T-helper 2 cell treated with Interferon-gamma antibody and Interleukin-4, amounts not matched to agents 5 μg/mL and 100 μg/mL, for 36 hours (primary cell): ENCODE measurements at regions not wholly inside any gene's neighbourhood (a gene's known extent, or its start where the extent isn't known, plus 50 kb on each side); places are given as distances from the start of the nearest gene placed in this dataset.
A peak's percentile ranks its signal among the peaks of the same experiment; 100 is the strongest.

Experiments
- DNase-seq: peaks from one replicate; pipeline ENCODE4 v3.0.0; 2021; ENCODE audit warnings: low spot score
- H3K27ac Mint-ChIP-seq: one replicate; pipeline ENCODE4 v1.8.0; 2021; ENCODE audit warnings: mild to moderate bottlenecking, mixed read lengths
- H3K27me3 Mint-ChIP-seq: one replicate; pipeline ENCODE4 v1.8.0; 2021; ENCODE audit warnings: low read depth, mixed read lengths
- H3K36me3 Mint-ChIP-seq: one replicate; pipeline ENCODE4 v1.8.0; 2021; ENCODE audit warnings: low read depth, mixed read lengths
- H3K4me1 Mint-ChIP-seq: one replicate; pipeline ENCODE4 v1.8.0; 2021; ENCODE audit warnings: low read depth, mixed read lengths
- H3K4me3 Mint-ChIP-seq: one replicate; pipeline ENCODE4 v1.8.0; 2022; ENCODE audit warnings: mild to moderate bottlenecking, moderate library complexity, mixed read lengths
- H3K9me3 Mint-ChIP-seq: one replicate; pipeline ENCODE4 v1.8.0; 2021; ENCODE audit warnings: mixed read lengths

GRCh38 chr16:87552072-87552718 is 50.1 kb upstream of the JPH3 start:
- no peak overlapping the region for H3K27ac Mint-ChIP-seq

DNA sequence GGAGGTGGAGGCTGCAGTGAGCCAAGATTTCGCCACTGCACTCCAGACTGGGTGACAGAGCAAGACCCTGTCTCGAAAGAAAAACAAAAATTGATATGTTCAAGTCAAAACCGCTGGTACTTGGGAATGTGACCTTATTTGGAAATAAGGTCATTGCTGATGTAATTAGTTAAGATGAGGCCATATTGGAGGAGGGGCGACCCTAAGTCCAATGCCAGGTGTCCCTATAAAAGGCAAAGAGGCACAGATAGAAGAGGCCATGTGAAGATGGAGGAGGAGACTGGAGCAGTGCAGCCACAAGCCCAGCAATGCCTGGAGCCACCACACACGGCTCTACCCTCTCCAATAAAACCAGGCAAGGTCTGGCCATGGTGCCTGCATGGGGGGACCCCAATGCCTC is 50.8 kb upstream of the JPH3 start:
- Mint-ChIP-seq H3K9me3 (no peaks in the 10 kb centered on the region), H3K4me3 (no peak overlapping the region)

More at GRCh38 chr16:87552072-87552718, 50.1 kb upstream of the JPH3 start:
- Mint-ChIP-seq H3K36me3 (no peaks in the 10 kb centered on the region), H3K4me1 (no peaks in the 10 kb centered on the region), H3K9me3 (no peaks in the 10 kb centered on the region), H3K4me3 (no peak overlapping the region), H3K27me3 (peaks cover 3% of the 10 kb centered on the region)
- no peak for DNase-seq

DNA sequence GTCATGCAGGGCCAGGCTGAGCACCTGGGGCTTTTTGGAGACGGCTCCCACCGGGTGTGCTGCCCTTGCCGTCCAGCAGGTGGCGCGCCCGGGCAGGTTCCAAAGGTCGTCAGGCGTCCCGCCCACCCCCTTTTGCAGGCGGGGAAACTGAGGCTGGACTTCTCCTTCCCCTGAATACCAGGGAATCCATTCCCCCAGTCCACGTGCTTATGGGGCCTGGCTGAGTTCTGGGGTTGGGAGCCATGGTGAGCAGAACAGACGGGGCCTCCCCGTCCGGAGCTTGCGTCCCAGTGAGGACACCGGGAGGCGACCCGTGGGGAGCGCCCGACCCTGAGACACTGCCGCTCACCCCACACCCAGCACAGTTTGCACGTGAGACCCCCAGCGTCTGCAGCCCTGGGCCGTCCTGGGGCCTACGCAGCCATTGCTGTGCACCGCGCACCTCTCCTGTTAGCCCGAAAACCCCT is 51.8 kb upstream of the JPH3 start:
- Mint-ChIP-seq H3K27me3 (peaks cover 3% of the 10 kb centered on the region), H3K9me3 (peaks cover 5% of the 10 kb centered on the region), H3K36me3 (no peaks in the 10 kb centered on the region), H3K27ac (no peak overlapping the region), H3K4me1 (no peaks in the 10 kb centered on the region), H3K4me3 (no peak overlapping the region)
- DNase-seq: peak; percentile 39

More for the DNA sequence above, 50.8 kb upstream of the JPH3 start:
- Mint-ChIP-seq H3K27ac (no peak overlapping the region), H3K27me3 (peaks cover 3% of the 10 kb centered on the region), H3K36me3 (no peaks in the 10 kb centered on the region), H3K4me1 (no peaks in the 10 kb centered on the region)
- DNase-seq: no peak

- DNase-seq: no peak
- Mint-ChIP-seq H3K9me3 (peaks cover 5% of the 10 kb centered on the region), H3K4me3 (no peak overlapping the region), H3K4me1 (no peaks in the 10 kb centered on the region), H3K36me3 (no peaks in the 10 kb centered on the region), H3K27me3 (peaks cover 3% of the 10 kb centered on the region), H3K27ac (no peak overlapping the region)
Measured at GRCh38 chr16:87549627-87550494, 52.4 kb upstream of the JPH3 start.

GRCh38 chr16:87548046-87548445 is 54.3 kb upstream of the JPH3 start:
- Mint-ChIP-seq H3K27ac (no peak overlapping the region), H3K9me3 (peaks cover 5% of the 10 kb centered on the region), H3K4me3 (no peak overlapping the region), H3K4me1 (peaks cover 5% of the 10 kb centered on the region), H3K36me3 (no peaks in the 10 kb centered on the region), H3K27me3 (peaks cover 3% of the 10 kb centered on the region)
- no peak for DNase-seq

DNA sequence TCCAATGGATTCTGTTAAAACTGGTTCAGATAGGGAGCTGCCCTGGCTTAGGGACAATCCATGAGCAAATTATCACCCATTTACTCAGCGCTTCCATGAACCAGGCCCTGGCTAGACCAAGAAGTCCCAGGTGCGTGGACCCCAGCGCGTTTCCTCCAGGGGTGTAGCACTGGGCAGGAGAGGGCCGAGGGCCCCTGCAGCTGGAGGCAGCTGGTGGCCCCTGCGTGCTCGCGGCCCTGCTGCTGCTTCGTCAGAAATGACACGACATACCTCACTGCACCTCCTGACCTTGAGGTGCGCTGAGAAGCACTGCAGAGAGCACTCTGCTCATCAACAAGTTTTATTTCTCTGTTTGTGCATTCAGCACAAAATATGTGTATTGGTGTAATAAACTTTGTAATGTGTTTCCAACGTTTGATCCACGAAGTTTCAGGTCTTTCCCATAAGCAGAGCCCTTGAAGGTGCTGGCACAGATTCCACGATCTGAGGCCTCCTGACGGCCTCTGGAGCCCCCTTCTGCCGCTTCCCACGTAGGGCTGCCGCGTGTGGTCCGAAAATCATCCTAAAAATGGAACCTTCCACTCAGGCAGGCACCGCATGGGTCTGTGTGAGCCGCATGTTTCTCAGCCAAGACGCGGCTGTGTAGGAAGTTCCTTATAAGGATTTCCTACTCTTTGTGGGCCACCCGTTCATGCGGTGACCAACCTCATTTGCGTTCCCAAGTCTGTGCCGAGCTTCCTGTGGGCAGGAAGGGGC is 50.8 kb upstream of the ZCCHC14 start:
- Mint-ChIP-seq H3K27ac (no peak overlapping the region), H3K27me3 (peaks cover 17% of the 10 kb centered on the region), H3K9me3 (peaks cover 5% of the 10 kb centered on the region), H3K4me3 (no peak overlapping the region), H3K4me1 (peaks cover 5% of the 10 kb centered on the region), H3K36me3 (no peaks in the 10 kb centered on the region)
- no peak for DNase-seq

- Mint-ChIP-seq H3K27ac (no peak overlapping the region), H3K4me3 (no peak overlapping the region), H3K36me3 (no peaks in the 10 kb centered on the region), H3K9me3 (peaks cover 5% of the 10 kb centered on the region), H3K27me3 (peaks cover 17% of the 10 kb centered on the region), H3K4me1 (peaks cover 5% of the 10 kb centered on the region)
- DNase-seq: no peak
Measured at GRCh38 chr16:87542531-87543102, 49.8 kb upstream of the ZCCHC14 start.
